ENCODE measurements at regions not wholly inside any gene's neighbourhood (a gene's known extent, or its start where the extent isn't known, plus 50 kb on each side); places are given as distances from the start of the nearest gene placed in this dataset.

GRCh38 chr9:79477955-79478771 lies 93.6 kb upstream of the TLE4 start:
- Mint-ChIP-seq H3K4me3 (ENCODE audit: unreplicated experiment) (no peak overlapping the region), H3K36me3 (ENCODE audit: low read depth, unreplicated experiment) (no peaks in the 10 kb centered on the region), H3K9me3 (ENCODE audit: unreplicated experiment) (no peaks in the 10 kb centered on the region), H3K27ac (ENCODE audit: unreplicated experiment) (no peak overlapping the region), H3K27me3 (ENCODE audit: unreplicated experiment) (no peaks in the 10 kb centered on the region), H3K4me1 (ENCODE audit: unreplicated experiment) (peaks cover 25% of the 10 kb centered on the region)
- DNase-seq (ENCODE audit: low spot score), result peak; percentile 46
- no peak for TF ChIP-seq CTCF (IDR thresholded peaks at IDR 0.05; ENCODE audit: unreplicated experiment)

- Mint-ChIP-seq H3K4me3 (ENCODE audit: unreplicated experiment) (no peak overlapping the region), H3K27ac (ENCODE audit: unreplicated experiment) (no peak overlapping the region), H3K36me3 (ENCODE audit: low read depth, unreplicated experiment) (no peaks in the 10 kb centered on the region), H3K27me3 (ENCODE audit: unreplicated experiment) (no peaks in the 10 kb centered on the region), H3K4me1 (ENCODE audit: unreplicated experiment) (peaks cover 22% of the 10 kb centered on the region), H3K9me3 (ENCODE audit: unreplicated experiment) (no peaks in the 10 kb centered on the region)
- TF ChIP-seq CTCF (IDR thresholded peaks at IDR 0.05; ENCODE audit: unreplicated experiment), result no peak
- no peak for DNase-seq (ENCODE audit: low spot score)
These were observed 91.1 kb upstream of the TLE4 start for GRCh38 chr9:79480639-79481038.

- DNase-seq (ENCODE audit: low spot score), result no peak
These were observed 89.8 kb upstream of the TLE4 start for GRCh38 chr9:79481846-79482477.

GRCh38 chr9:79485258-79485657 lies 86.5 kb upstream of the TLE4 start:
- Mint-ChIP-seq H3K4me1 (ENCODE audit: unreplicated experiment) (peaks cover 27% of the 10 kb centered on the region), H3K4me3 (ENCODE audit: unreplicated experiment) (no peak overlapping the region), H3K9me3 (ENCODE audit: unreplicated experiment) (no peaks in the 10 kb centered on the region), H3K36me3 (ENCODE audit: low read depth, unreplicated experiment) (no peaks in the 10 kb centered on the region), H3K27ac (ENCODE audit: unreplicated experiment) (no peak overlapping the region), H3K27me3 (ENCODE audit: unreplicated experiment) (no peaks in the 10 kb centered on the region)
- TF ChIP-seq CTCF (IDR thresholded peaks at IDR 0.05; ENCODE audit: unreplicated experiment), result no peak
- no peak for DNase-seq (ENCODE audit: low spot score)

More at GRCh38 chr9:79481846-79482477, 89.8 kb upstream of the TLE4 start:
- Mint-ChIP-seq H3K4me1 (ENCODE audit: unreplicated experiment) (peaks cover 22% of the 10 kb centered on the region), H3K27ac (ENCODE audit: unreplicated experiment) (no peak overlapping the region), H3K4me3 (ENCODE audit: unreplicated experiment) (no peak overlapping the region), H3K27me3 (ENCODE audit: unreplicated experiment) (no peaks in the 10 kb centered on the region), H3K9me3 (ENCODE audit: unreplicated experiment) (no peaks in the 10 kb centered on the region), H3K36me3 (ENCODE audit: low read depth, unreplicated experiment) (no peaks in the 10 kb centered on the region)
- TF ChIP-seq CTCF (IDR thresholded peaks at IDR 0.05; ENCODE audit: unreplicated experiment), result no peak
